Coronary artery (tissue), 2 donors: ENCODE measurements at regions not wholly inside any gene's neighbourhood (a gene's known extent, or its start where the extent isn't known, plus 50 kb on each side); places are given as distances from the start of the nearest gene placed in this dataset.

Source experiments
- DNase-seq: peaks from one replicate; pipeline ENCODE4 v3.0.0-alpha.2; 2017; ENCODE audit warnings: low spot score
- H3K27ac ChIP-seq, 2 donors: fragments of 200-600 bp; sonication (generic); one replicate each; pipeline ENCODE4 v1.5.1; 2016 to 2019
- H3K4me3 ChIP-seq: fragments of 200-600 bp; sonication (generic); 2 replicates; pipeline ENCODE4 v1.5.1; 2016; ENCODE audit warnings: mild to moderate bottlenecking, moderate library complexity
- TF ChIP-seq, protein P1 (sequence below): fragments of 200-600 bp; sonication (generic); IDR thresholded peaks from one replicate; pipeline ENCODE4 v1.5.1; 2019; ENCODE audit warnings: antibody characterized with exemption

DNA sequence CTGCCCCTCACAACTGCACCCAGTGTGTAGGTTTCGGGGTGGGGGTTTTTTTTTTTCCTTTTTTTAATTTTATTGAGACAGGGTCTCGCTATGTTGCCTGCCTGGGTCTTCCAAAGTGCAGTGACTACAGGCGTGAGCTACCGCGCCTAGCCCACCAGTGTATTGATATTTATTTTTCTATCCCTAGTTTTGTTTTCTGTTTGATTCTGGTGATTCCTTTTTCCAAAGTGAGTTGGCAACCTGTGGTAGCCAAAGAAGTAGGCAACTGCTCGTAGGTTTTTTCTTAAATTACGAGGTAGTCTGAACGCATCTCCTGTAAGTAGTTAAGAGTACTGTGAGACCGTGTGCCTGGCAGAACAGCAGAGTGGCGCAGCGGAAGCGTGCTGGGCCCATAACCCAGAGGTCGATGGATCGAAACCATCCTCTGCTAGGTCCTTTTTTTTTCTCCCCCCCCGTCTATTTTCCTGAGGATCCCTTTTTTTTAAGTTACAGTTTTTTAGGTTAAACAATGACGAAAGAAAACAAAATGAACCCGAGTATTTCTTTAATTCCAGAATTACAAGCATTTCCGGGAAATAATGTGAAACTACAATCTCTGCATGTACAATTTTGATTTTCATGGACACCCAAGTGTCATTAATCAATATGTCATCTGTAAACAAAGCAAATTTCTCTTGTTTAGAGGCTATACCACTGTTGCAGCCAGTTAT lies 78.7 kb upstream of the BTN3A2 start:
- peak overlapping the region; percentile 86 to 93 for H3K27ac ChIP-seq
- H3K4me3 ChIP-seq, result peak overlapping the region; percentile 77
- peak; percentile 81 for DNase-seq
- TF ChIP-seq, protein P1, sequence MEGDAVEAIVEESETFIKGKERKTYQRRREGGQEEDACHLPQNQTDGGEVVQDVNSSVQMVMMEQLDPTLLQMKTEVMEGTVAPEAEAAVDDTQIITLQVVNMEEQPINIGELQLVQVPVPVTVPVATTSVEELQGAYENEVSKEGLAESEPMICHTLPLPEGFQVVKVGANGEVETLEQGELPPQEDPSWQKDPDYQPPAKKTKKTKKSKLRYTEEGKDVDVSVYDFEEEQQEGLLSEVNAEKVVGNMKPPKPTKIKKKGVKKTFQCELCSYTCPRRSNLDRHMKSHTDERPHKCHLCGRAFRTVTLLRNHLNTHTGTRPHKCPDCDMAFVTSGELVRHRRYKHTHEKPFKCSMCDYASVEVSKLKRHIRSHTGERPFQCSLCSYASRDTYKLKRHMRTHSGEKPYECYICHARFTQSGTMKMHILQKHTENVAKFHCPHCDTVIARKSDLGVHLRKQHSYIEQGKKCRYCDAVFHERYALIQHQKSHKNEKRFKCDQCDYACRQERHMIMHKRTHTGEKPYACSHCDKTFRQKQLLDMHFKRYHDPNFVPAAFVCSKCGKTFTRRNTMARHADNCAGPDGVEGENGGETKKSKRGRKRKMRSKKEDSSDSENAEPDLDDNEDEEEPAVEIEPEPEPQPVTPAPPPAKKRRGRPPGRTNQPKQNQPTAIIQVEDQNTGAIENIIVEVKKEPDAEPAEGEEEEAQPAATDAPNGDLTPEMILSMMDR, result no peak

DNA sequence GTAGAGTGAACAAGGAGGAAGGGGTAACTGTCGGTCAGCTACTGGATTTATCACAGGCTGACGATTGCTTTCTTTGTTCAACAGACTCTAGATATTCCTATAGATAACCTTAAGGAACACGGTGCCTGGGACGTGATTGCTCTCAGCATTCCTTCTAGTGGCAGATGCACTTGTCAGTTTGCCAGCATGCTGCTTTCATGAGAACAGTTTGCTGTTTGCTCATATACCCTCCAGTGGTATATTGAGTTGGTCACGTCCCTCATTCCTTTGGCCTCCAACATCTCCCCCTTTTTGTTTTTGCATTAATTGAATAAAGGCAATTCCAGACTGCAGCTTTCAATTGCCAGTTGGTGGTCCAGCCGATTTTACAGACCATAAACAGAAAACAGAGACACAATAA lies 76.8 kb upstream of the BTN3A2 start:
- TF ChIP-seq, protein P1, result no peak
- DNase-seq, result no peak
- Histone ChIP-seq H3K4me3 (no peak overlapping the region), H3K27ac (no peak overlapping the region)

DNA sequence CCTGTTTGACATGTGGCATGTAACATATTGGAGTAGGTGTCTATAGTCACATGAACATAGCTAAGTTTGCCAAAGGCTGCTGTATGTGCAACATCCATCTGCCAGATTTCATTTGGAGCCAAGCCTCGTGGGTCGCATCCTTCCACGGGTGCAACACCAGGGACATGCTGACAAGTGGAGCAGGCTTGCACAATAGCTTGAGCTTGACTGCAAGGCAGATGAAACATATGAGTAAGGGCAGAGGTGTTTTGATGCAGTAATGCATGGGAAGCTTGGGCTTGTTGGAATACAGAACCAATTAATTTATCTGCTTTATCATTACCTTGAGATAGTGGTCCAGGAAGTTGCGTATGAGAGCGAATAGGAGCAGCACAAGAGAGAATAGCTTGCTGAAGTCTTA lies 74.1 kb upstream of the BTN3A2 start:
- no peak overlapping the region for H3K4me3 ChIP-seq
- TF ChIP-seq, protein P1, result no peak
- DNase-seq, result no peak
- H3K27ac ChIP-seq, result no peak overlapping the region

DNA sequence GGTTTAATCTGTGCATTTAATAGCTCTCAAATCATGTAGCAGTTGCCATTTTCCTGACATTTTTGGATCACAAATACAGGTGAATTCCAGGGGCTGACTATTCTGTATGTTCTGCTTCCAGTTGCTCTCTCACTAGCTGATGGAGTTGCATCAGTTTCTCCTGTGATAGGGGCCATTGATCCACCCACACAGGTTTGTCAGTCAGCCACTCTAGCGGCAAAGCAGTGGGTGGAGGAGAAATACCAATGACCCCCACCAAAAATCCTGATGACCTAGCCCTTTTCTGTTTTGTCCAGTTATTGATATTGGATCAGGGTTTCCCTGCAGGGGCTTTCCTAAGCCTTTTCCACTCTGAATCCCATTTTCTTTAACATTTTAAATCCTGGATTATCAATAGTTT lies 72.3 kb upstream of the BTN3A2 start:
- H3K4me3 ChIP-seq, result no peak overlapping the region
- TF ChIP-seq, protein P1, result no peak
- DNase-seq, result no peak
- H3K27ac ChIP-seq, result no peak overlapping the region

DNA sequence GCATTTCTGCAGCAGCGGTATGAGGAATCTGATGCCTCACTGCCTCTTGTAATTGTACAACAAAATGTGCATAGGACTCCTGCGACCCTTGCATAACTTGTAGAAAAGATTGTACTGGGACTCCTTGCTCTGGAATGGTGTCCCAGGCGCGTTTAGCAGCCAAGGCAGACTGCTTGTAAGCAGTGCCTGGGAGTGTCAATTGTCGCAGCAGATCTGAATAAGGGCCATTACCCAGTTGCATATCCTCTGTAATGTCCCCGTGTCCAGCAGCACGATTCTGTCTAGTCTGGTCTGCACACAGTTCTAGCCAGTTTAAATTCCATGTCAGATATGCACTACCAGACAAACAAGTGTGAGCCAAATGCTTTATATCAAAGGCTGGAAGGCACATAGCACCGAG lies 70.7 kb upstream of the BTN3A2 start:
- Histone ChIP-seq H3K27ac (no peak overlapping the region), H3K4me3 (no peak overlapping the region)
- TF ChIP-seq, protein P1, result no peak
- DNase-seq, result no peak

DNA sequence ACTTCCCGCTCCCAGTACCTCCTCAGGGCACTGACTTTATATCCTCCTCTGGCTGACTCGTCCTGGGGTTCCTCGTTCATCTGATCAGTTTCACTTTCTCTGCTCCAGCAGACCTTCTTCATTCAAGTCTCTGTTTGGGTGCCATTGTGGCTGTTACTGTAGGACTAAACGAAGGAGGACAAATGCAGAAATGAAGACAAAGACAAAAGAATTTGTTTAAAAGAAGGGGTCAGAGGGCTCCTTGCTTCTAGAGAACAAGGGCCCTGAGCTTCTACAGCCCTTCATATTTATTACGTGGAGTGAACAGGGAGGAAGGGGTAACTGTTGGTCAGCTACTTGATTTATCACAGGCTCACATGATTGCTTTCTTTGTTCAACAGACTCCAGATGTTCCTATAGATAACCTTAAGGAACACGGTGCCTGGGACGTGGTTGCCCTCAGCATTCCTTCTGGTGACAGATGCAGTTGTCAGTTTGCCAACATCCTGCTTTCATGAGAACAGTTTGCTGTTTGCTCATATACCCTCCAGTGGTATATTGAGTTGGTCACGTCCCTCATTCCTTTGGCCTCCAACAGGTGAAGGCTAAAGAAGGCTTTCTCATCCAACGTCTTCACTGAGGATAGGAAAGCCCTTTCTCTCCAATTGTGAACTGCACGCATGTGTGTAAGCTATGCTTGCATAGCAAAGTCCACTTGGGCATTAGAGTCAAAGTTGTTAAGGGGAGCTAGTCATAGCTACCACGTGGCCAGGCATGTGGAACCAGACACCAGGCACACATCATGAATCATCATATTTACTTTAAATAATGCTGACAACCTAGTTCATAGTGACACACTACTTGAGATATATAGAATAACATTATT lies 69.1 kb upstream of the BTN3A2 start:
- TF ChIP-seq, protein P1, result no peak
- DNase-seq, result no peak
- no peak overlapping the region for H3K27ac ChIP-seq
- no peak overlapping the region for H3K4me3 ChIP-seq

DNA sequence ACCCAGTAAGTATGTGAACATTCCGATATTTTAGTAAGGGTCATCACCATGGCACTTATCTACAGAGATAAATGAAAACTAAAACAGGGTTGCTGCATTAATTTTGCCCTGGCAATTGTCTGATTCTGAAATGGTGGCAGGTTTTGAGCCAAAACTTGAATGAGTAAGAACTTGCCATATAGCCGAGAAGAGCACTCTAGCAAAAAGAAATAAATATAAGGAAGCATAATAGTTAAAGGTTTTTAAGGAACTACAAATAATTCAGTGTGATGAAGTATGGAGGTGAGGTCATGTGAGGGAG lies 68.5 kb upstream of the BTN3A2 start:
- H3K27ac ChIP-seq, result no peak overlapping the region
- no peak overlapping the region for H3K4me3 ChIP-seq
- TF ChIP-seq, protein P1, result no peak
- DNase-seq, result no peak
